GM23338 (cell line): ENCODE measurements at regions not wholly inside any gene's neighbourhood (a gene's known extent, or its start where the extent isn't known, plus 50 kb on each side); places are given as distances from the start of the nearest gene placed in this dataset.

ENCODE experiments used
- ATAC-seq: fragments of 200-7000 bp; cut with Tn5 transposase; 3 replicates; pipeline ENCODE4 v1.9.1; 2020
- DNase-seq: peaks from one replicate; pipeline ENCODE4 v3.0.0-alpha.2; 2015; ENCODE audit warnings: low spot score
- H2AFZ ChIP-seq: fragments of 200-600 bp; sonication (generic); 2 replicates; pipeline ENCODE4 v1.8.0; 2016; ENCODE audit warnings: antibody characterized with exemption, mild to moderate bottlenecking, moderate library complexity
- H3F3A ChIP-seq: fragments of 200-600 bp; sonication (generic); replicated peaks from 2 replicates; pipeline ENCODE4 v1.8.0; 2017; ENCODE audit warnings: antibody characterized with exemption, mixed run types, low read depth
- H3K27ac ChIP-seq: fragments of 200-600 bp; sonication (generic); 2 replicates; pipeline ENCODE4 v1.6.1; 2016; ENCODE audit warnings: low read depth
- H3K27me3 ChIP-seq: fragments of 200-600 bp; sonication (generic); 2 replicates; pipeline ENCODE4 v1.8.0; 2016; ENCODE audit warnings: mild to moderate bottlenecking, mixed run types, moderate library complexity; ENCODE audit not compliant: insufficient read depth
- H3K36me3 ChIP-seq: fragments of 200-600 bp; sonication (generic); 2 replicates; pipeline ENCODE4 v1.8.0; 2016; ENCODE audit warnings: mild to moderate bottlenecking; ENCODE audit not compliant: insufficient read depth
- H3K4me1 ChIP-seq: fragments of 200-600 bp; sonication (generic); 2 replicates; pipeline ENCODE4 v1.8.0; 2016; ENCODE audit warnings: mild to moderate bottlenecking, moderate library complexity; ENCODE audit not compliant: insufficient read depth
- H3K4me2 ChIP-seq: fragments of 200-600 bp; sonication (generic); 2 replicates; pipeline ENCODE4 v1.7.1; 2017; ENCODE audit warnings: mixed run types
- H3K4me3 ChIP-seq: fragments of 200-600 bp; sonication (generic); 2 replicates; pipeline ENCODE4 v1.6.1; 2016; ENCODE audit warnings: mixed run types
- H3K79me2 ChIP-seq: fragments of 200-600 bp; sonication (generic); replicated peaks from 2 replicates; pipeline ENCODE4 v1.8.0; 2017; ENCODE audit warnings: mild to moderate bottlenecking; ENCODE audit not compliant: insufficient read depth
- H3K9me2 ChIP-seq: fragments of 200-600 bp; sonication (generic); 2 replicates; pipeline ENCODE4 v1.8.0; 2017; ENCODE audit not compliant: insufficient read depth
- H4K20me1 ChIP-seq: fragments of 200-600 bp; sonication (generic); replicated peaks from 2 replicates; pipeline ENCODE4 v1.8.0; 2017; ENCODE audit warnings: mild to moderate bottlenecking; ENCODE audit not compliant: insufficient read depth
- H3K27ac Mint-ChIP-seq: 2 replicates; pipeline ENCODE4 v1.8.0; 2020; ENCODE audit warnings: inconsistent platforms, mild to moderate bottlenecking, moderate library complexity, mixed read lengths
- H3K27me3 Mint-ChIP-seq: 3 replicates; pipeline ENCODE4 v1.8.0; 2022; ENCODE audit warnings: low read depth, mild to moderate bottlenecking, moderate library complexity, mixed read lengths, inconsistent platforms; ENCODE audit not compliant: insufficient read depth, poor library complexity
- H3K36me3 Mint-ChIP-seq: 3 replicates; pipeline ENCODE4 v1.8.0; 2021; ENCODE audit warnings: low read depth, mild to moderate bottlenecking, inconsistent platforms, moderate library complexity, mixed read lengths
- H3K4me1 Mint-ChIP-seq: 3 replicates; pipeline ENCODE4 v1.8.0; 2020; ENCODE audit warnings: mild to moderate bottlenecking, inconsistent platforms, mixed read lengths
- H3K4me3 Mint-ChIP-seq: 3 replicates; pipeline ENCODE4 v1.8.0; 2021; ENCODE audit warnings: moderate library complexity, mild to moderate bottlenecking, inconsistent platforms, mixed read lengths
- H3K9me3 Mint-ChIP-seq: 3 replicates; pipeline ENCODE4 v1.8.0; 2020; ENCODE audit warnings: moderate library complexity, mild to moderate bottlenecking, inconsistent platforms, mixed read lengths
- CREB1 ChIP-seq: fragments of 250-450 bp; sonication (Bioruptor Pico); IDR thresholded peaks from 2 replicates; pipeline ENCODE4 v1.5.0; 2020; ENCODE audit warnings: low read depth, mild to moderate bottlenecking, moderate library complexity
- CTCF ChIP-seq, 2 experiments: fragments of 200-600 bp in 1 of 2; sonication (generic) in 1 of 2; conservative IDR thresholded peaks; 2 replicates each; pipeline versions ENCODE4 v1.5.1 to v1.6.1; 2016 to 2017; ENCODE audit warnings: antibody characterized with exemption in 2 of 2, low read depth in 2 of 2, mild to moderate bottlenecking in 2 of 2, moderate library complexity in 1 of 2
- EZH2 ChIP-seq: fragments of 200-600 bp; sonication (generic); IDR thresholded peaks from one replicate; pipeline ENCODE4 v1.8.0; 2017; ENCODE audit warnings: antibody characterized with exemption, mild to moderate bottlenecking, low read depth; ENCODE audit not compliant: unreplicated experiment
- EZH2phosphoT487 ChIP-seq: fragments of 200-600 bp; sonication (generic); IDR thresholded peaks from one replicate; pipeline ENCODE4 v1.8.1; 2018; ENCODE audit warnings: antibody characterized with exemption; ENCODE audit not compliant: unreplicated experiment
- JUNB ChIP-seq: IDR thresholded peaks from one replicate; pipeline ENCODE4 v1.6.1; 2016; ENCODE audit warnings: antibody characterized with exemption; ENCODE audit not compliant: unreplicated experiment
- NANOG ChIP-seq: IDR thresholded peaks from 2 replicates; pipeline ENCODE4 v1.6.1; 2016; ENCODE audit warnings: antibody characterized with exemption, borderline replicate concordance
- REST ChIP-seq: IDR thresholded peaks from one replicate; pipeline ENCODE4 v1.6.1; 2018; ENCODE audit warnings: antibody characterized with exemption; ENCODE audit not compliant: unreplicated experiment
- STAT1 ChIP-seq: IDR thresholded peaks from one replicate; pipeline ENCODE4 v1.6.1; 2016; ENCODE audit warnings: antibody characterized with exemption; ENCODE audit not compliant: unreplicated experiment
- ZNF114 ChIP-seq: fragments of 250-450 bp; sonication (Bioruptor Pico); IDR thresholded peaks from 2 replicates; pipeline ENCODE4 v1.5.0; 2020; ENCODE audit warnings: mild to moderate bottlenecking, moderate library complexity
- TF ChIP-seq, protein P1 (sequence below): IDR thresholded peaks from 2 replicates; pipeline ENCODE4 v1.6.1; 2016; ENCODE audit warnings: antibody characterized with exemption

DNA sequence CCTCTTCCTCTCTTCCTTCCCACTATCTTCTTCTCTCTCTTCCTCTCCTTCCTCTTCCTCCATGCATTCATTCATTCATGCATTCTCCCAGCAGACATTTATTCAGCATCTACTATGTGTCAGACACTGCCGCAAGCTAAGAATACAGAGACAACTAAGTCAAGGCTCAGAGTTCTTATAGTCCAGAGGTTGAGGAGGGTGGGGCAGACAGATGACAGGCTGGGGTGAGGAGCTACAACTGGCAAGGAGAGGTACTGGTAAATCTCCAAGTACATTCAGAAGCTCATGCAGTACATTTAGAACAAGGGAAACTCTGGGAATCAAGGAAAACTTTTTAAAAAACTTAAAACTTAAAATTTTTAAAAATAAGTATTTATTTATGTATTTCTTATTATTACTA, 56.4 kb upstream of the FMOD start:
- H3K4me1 Mint-ChIP-seq = peaks cover 6% of the 10 kb centered on the region; the same call in 2 of the 3 replicates
- Histone ChIP-seq H3K9me2 (no peaks in the 10 kb centered on the region), H4K20me1 (no peaks in the 10 kb centered on the region), H2AFZ (no peak overlapping the region), H3K27me3 (no peaks in the 10 kb centered on the region), H3K4me2 (no peak overlapping the region), H3K36me3 (no peaks in the 10 kb centered on the region), H3K4me3 (no peak overlapping the region), H3K4me1 (peaks cover 2% of the 10 kb centered on the region), H3K79me2 (no peaks in the 10 kb centered on the region), H3K27ac (no peak overlapping the region), H3F3A (no peaks in the 10 kb centered on the region)
- no peak for DNase-seq
- peaks cover 2% of the 10 kb centered on the region for H3K27me3 Mint-ChIP-seq
- H3K36me3 Mint-ChIP-seq = peaks cover 9% of the 10 kb centered on the region
- ATAC-seq = no peak
- no peak for TF ChIP-seq REST
- H3K9me3 Mint-ChIP-seq = peaks cover 23% of the 10 kb centered on the region
- no peak overlapping the region for H3K4me3 Mint-ChIP-seq
- H3K27ac Mint-ChIP-seq = no peak overlapping the region

DNA sequence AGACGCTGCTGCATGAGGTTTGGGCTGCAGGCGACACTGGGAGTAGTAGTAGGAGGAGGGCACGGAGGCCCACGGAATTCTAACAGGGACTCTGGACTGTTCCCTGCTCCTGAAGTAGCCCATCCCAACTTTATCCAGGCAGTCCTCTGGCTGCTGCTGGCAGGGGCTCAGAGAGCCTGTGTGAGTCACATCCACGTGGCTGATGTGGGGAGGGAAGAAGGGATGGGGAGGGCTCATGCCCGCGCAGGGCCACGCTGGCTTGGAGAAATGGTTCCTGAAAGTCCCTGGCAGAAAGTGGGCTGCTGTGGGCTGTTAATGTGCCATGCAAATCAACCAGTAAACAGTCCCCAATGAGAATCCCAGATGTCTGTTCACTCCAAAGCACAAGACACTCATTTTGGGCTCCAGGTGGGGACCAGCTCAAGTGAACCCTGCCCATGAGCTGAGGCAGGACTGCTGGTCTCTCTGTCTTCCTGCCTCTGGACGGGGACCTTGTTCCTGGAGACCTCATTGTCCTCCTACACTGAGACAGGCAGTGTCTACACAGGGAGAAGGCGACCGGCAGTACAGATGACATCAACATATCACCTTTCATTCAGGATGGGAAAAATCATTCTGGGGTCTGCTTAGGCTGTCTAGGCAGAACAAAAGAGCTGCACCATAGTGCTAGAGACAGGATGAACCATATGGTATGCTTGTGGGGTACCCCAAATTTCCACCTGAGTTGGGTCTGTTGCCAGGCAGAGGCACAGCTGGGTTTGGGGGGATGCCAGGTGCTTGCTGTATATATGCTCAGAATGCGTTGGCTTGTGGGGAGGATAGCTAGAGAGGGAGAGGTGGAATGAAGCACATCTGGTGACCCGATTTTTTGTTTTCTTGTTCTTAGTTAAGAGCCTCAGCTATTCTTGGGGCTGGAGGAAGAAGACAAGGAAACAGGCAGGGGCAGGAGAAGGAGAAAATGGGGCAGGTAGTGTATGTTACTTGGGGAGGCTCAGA, 57.9 kb upstream of the FMOD start:
- no peak overlapping the region for H3K4me3 Mint-ChIP-seq
- no peaks in the 10 kb centered on the region for H3K79me2 ChIP-seq
- peaks cover 15% of the 10 kb centered on the region for H3K36me3 Mint-ChIP-seq
- no peak overlapping the region for H3K27ac Mint-ChIP-seq
- no peaks in the 10 kb centered on the region for H3K4me1 Mint-ChIP-seq
- no peaks in the 10 kb centered on the region for H3K36me3 ChIP-seq
- no peak for DNase-seq
- no peak overlapping the region for H2AFZ ChIP-seq
- H3K27me3 Mint-ChIP-seq = peaks cover 2% of the 10 kb centered on the region
- H3K27me3 ChIP-seq = no peaks in the 10 kb centered on the region
- no peak overlapping the region for H3K27ac ChIP-seq
- no peak for ATAC-seq
- peaks cover 35% of the 10 kb centered on the region for H3K9me3 Mint-ChIP-seq
- no peaks in the 10 kb centered on the region for H3K9me2 ChIP-seq
- H3K4me1 ChIP-seq = no peaks in the 10 kb centered on the region
- no peak overlapping the region for H3K4me3 ChIP-seq
- H3F3A ChIP-seq = no peaks in the 10 kb centered on the region
- no peaks in the 10 kb centered on the region for H4K20me1 ChIP-seq
- no peak overlapping the region for H3K4me2 ChIP-seq
- TF ChIP-seq REST = no peak
- no peak for TF ChIP-seq EZH2phosphoT487
- no peak for TF ChIP-seq CTCF (conservative IDR thresholded peaks at IDR 0.05; ENCODE audit: low read depth in 2 of 2)
- no peak for TF ChIP-seq EZH2
- no peak for TF ChIP-seq ZNF114 (CRISPR knock-in tag)
- TF ChIP-seq CREB1 (CRISPR knock-in tag) = no peak
- TF ChIP-seq JUNB = no peak
- TF ChIP-seq STAT1 = no peak
- TF ChIP-seq, protein P1, sequence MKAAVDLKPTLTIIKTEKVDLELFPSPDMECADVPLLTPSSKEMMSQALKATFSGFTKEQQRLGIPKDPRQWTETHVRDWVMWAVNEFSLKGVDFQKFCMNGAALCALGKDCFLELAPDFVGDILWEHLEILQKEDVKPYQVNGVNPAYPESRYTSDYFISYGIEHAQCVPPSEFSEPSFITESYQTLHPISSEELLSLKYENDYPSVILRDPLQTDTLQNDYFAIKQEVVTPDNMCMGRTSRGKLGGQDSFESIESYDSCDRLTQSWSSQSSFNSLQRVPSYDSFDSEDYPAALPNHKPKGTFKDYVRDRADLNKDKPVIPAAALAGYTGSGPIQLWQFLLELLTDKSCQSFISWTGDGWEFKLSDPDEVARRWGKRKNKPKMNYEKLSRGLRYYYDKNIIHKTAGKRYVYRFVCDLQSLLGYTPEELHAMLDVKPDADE = no peak
- TF ChIP-seq NANOG = no peak
